CD4-positive, alpha-beta T cell (primary cell): ENCODE measurements at regions not wholly inside any gene's neighbourhood (a gene's known extent, or its start where the extent isn't known, plus 50 kb on each side); places are given as distances from the start of the nearest gene placed in this dataset.

Experiments
- ATAC-seq: fragments of 200-7000 bp; cut with Tn5 transposase; one replicate; pipeline ENCODE4 v1.10.0; 2022; ENCODE audit warnings: mild to moderate bottlenecking; ENCODE audit not compliant: poor library complexity
- CTCF ChIA-PET: fragments of 350-600 bp; sonication (Branson Sonifier 250); formaldehyde crosslinking; loops from one replicate; lab custom pipeline; 2021; ENCODE audit warnings: antibody characterized with exemption, inconsistent platforms; lab: Charles Lee
- POLR2A ChIA-PET: fragments of 350-600 bp; sonication (Branson Sonifier 250); formaldehyde crosslinking; loops from one replicate; lab custom pipeline; 2021; ENCODE audit warnings: antibody characterized with exemption, inconsistent platforms; lab: Charles Lee
- DNase-seq, 14 experiments: peaks; one replicate each; pipeline ENCODE4 v3.0.0-alpha.2; 2013 to 2020; ENCODE audit warnings: mixed read lengths in 2 of 14
- H3K27ac ChIP-seq, 2 donors: one replicate each; pipeline versions ENCODE4 v1.5.1 to v1.7.0; 2013; ENCODE audit warnings: low read length in 2 of 2, low read depth in 1 of 2, mild to moderate bottlenecking in 1 of 2
- H3K27me3 ChIP-seq, 2 experiments: 1 replicate in 1 of 2; 2 replicates in 1 of 2; pipeline versions ENCODE4 v1.6.1 to v1.7.0; 2013; ENCODE audit warnings: low read length in 2 of 2, control low read depth in 1 of 2, mild to moderate bottlenecking in 1 of 2, moderate library complexity in 1 of 2; ENCODE audit not compliant: insufficient read depth in 2 of 2, control insufficient read depth in 1 of 2
- H3K36me3 ChIP-seq: one replicate; pipeline ENCODE4 v1.6.1; 2013; ENCODE audit warnings: low read length, control low read depth; ENCODE audit not compliant: insufficient read depth
- H3K4me1 ChIP-seq: one replicate; pipeline ENCODE4 v1.6.1; 2013; ENCODE audit warnings: low read length, control low read depth; ENCODE audit not compliant: insufficient read depth
- H3K4me3 ChIP-seq: one replicate; pipeline ENCODE4 v1.5.1; 2013; ENCODE audit warnings: mild to moderate bottlenecking, low read length, moderate library complexity
- H3K9me3 ChIP-seq, 2 experiments: 1 replicate in 1 of 2; 2 replicates in 1 of 2; pipeline versions ENCODE4 v1.6.1 to v1.7.0; 2013; ENCODE audit warnings: low read length in 2 of 2, mild to moderate bottlenecking in 2 of 2, control low read depth in 1 of 2, moderate library complexity in 1 of 2; ENCODE audit not compliant: control insufficient read depth in 1 of 2, insufficient read depth in 1 of 2
- H3K27ac Mint-ChIP-seq: one replicate; pipeline ENCODE4 v1.8.0; 2020; ENCODE audit warnings: mixed read lengths
- H3K27me3 Mint-ChIP-seq: one replicate; pipeline ENCODE4 v1.8.0; 2021; ENCODE audit warnings: mixed read lengths
- H3K36me3 Mint-ChIP-seq: one replicate; pipeline ENCODE4 v1.8.0; 2021; ENCODE audit warnings: low read depth, mixed read lengths
- H3K4me1 Mint-ChIP-seq: one replicate; pipeline ENCODE4 v1.8.0; 2021; ENCODE audit warnings: low read depth, mixed read lengths
- H3K4me3 Mint-ChIP-seq: one replicate; pipeline ENCODE4 v1.8.0; 2020; ENCODE audit warnings: mild to moderate bottlenecking, mixed read lengths
- H3K9me3 Mint-ChIP-seq: one replicate; pipeline ENCODE4 v1.8.0; 2020; ENCODE audit warnings: mixed read lengths
- CTCF ChIP-seq: fragments of 200-600 bp; IDR thresholded peaks from one replicate; pipeline ENCODE4 v1.8.0; 2022; ENCODE audit warnings: antibody characterized with exemption, mild to moderate bottlenecking
- intact Hi-C, 2 experiments: fragments of 100-400 bp; cut with DNase I in 1 of 2; cut with micrococcal nuclease in 1 of 2; formaldehyde crosslinking; loops; one replicate each; pipeline versions ENCODE4 v1.15.1 to v1.9.0; 2023 to 2025; cut with DNase I, micrococcal nuclease

GRCh38 chr15:99452010-99452409 is 113.8 kb upstream of the MEF2A start:
- H3K4me1 Mint-ChIP-seq, result peaks cover 40% of the 10 kb centered on the region
- ChIA-PET POLR2A (no interaction called here), CTCF (no interaction called here)
- Histone ChIP-seq H3K27me3 (no peaks in the 10 kb centered on the region), H3K36me3 (no peaks in the 10 kb centered on the region), H3K4me1 (peaks cover 61% of the 10 kb centered on the region), H3K9me3 (no peaks in the 10 kb centered on the region), H3K4me3 (no peak overlapping the region), H3K27ac (no peak overlapping the region)
- H3K27me3 Mint-ChIP-seq, result no peaks in the 10 kb centered on the region
- no peak for TF ChIP-seq CTCF
- intact Hi-C loops, result no loop called here
- DNase-seq, result no peak
- H3K27ac Mint-ChIP-seq, result peak overlapping the region; percentile 62
- no peaks in the 10 kb centered on the region for H3K36me3 Mint-ChIP-seq
- H3K9me3 Mint-ChIP-seq, result no peaks in the 10 kb centered on the region
- peak overlapping the region; percentile 69 for H3K4me3 Mint-ChIP-seq
- no peak for ATAC-seq

GRCh38 chr15:99452728-99453636 is 112.8 kb upstream of the MEF2A start:
- H3K27ac ChIP-seq, result no peak overlapping the region
- CTCF ChIA-PET, result no interaction called here

GRCh38 chr15:99453637-99454030 is 112.2 kb upstream of the MEF2A start:
- intact Hi-C loops, result no loop called here
- H3K4me1 ChIP-seq, result peaks cover 45% of the 10 kb centered on the region
- ATAC-seq (no peak), DNase-seq (no peak)
- H3K4me3 ChIP-seq, result no peak overlapping the region
- CTCF ChIA-PET, result no interaction called here
- H3K36me3 ChIP-seq, result no peaks in the 10 kb centered on the region
- H3K27me3 Mint-ChIP-seq, result no peaks in the 10 kb centered on the region
- H3K27me3 ChIP-seq, result no peaks in the 10 kb centered on the region
- no peak overlapping the region for H3K27ac Mint-ChIP-seq
- TF ChIP-seq CTCF, result no peak
- H3K27ac ChIP-seq, result no peak overlapping the region
- H3K4me3 Mint-ChIP-seq, result no peak overlapping the region
- peaks cover under 1% of the 10 kb centered on the region for H3K9me3 Mint-ChIP-seq
- peaks cover 30% of the 10 kb centered on the region for H3K4me1 Mint-ChIP-seq
- H3K9me3 ChIP-seq, result no peaks in the 10 kb centered on the region
- POLR2A ChIA-PET, result no interaction called here
- no peaks in the 10 kb centered on the region for H3K36me3 Mint-ChIP-seq

More at GRCh38 chr15:99452728-99453636, 112.8 kb upstream of the MEF2A start:
- Histone ChIP-seq H3K36me3 (no peaks in the 10 kb centered on the region), H3K4me3 (no peak overlapping the region), H3K27me3 (no peaks in the 10 kb centered on the region), H3K9me3 (no peaks in the 10 kb centered on the region), H3K4me1 (peaks cover 51% of the 10 kb centered on the region)
- Mint-ChIP-seq H3K27ac (no peak overlapping the region), H3K4me3 (no peak overlapping the region), H3K27me3 (no peaks in the 10 kb centered on the region), H3K4me1 (peaks cover 35% of the 10 kb centered on the region), H3K36me3 (no peaks in the 10 kb centered on the region), H3K9me3 (no peaks in the 10 kb centered on the region)
- peak in 3 of 14 experiments; percentile 10 to 60 (median 52) for DNase-seq
- POLR2A ChIA-PET, result interaction anchor here (0.6 kb wide), 1 partner anchor 9 kb away, joined by 3 read pairs; no protein-coding TSS in a partner anchor
- ATAC-seq, result no peak
- no peak for TF ChIP-seq CTCF
- intact Hi-C loops, result no loop called here
